ENCODE measurements at regions not wholly inside any gene's neighbourhood (a gene's known extent, or its start where the extent isn't known, plus 50 kb on each side); places are given as distances from the start of the nearest gene placed in this dataset.

DNA sequence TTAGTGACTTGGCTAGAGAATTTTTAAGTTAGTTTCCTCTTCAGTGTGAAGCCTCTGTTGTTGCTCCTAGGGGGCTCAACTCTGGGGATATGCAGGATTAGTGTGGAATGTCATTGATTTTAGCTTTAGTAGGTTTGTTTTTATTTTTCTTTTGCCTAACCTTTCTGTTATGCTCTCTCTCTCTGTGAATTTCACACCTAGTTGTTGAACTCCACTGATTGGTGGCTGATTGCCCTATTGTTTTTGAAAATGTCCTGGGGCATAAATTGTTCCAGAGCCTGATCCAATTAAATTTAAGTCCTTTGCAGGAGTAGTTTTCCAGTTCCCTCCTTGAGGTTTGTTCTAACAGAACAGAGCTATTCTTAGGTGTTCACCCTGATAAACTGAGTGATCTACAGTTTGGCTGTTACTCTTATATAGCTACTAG lies 393.3 kb upstream of the CTSO start:
- no peak overlapping the region for H3K27ac ChIP-seq
- no peak for DNase-seq (ENCODE audit: low spot score in 2 of 2)
- no peaks in the 10 kb centered on the region for H3K36me3 ChIP-seq
- H3K4me1 ChIP-seq, result peaks cover 8% of the 10 kb centered on the region
- H3K4me3 ChIP-seq, result no peak overlapping the region
- no peaks in the 10 kb centered on the region for H3K9me3 ChIP-seq
- TF ChIP-seq POLR2A (IDR thresholded peaks at IDR 0.05) (no peak), POLR2AphosphoS5 (IDR thresholded peaks at IDR 0.05) (no peak), EP300 (IDR thresholded peaks at IDR 0.05) (no peak)
- TF ChIP-seq, protein P1, sequence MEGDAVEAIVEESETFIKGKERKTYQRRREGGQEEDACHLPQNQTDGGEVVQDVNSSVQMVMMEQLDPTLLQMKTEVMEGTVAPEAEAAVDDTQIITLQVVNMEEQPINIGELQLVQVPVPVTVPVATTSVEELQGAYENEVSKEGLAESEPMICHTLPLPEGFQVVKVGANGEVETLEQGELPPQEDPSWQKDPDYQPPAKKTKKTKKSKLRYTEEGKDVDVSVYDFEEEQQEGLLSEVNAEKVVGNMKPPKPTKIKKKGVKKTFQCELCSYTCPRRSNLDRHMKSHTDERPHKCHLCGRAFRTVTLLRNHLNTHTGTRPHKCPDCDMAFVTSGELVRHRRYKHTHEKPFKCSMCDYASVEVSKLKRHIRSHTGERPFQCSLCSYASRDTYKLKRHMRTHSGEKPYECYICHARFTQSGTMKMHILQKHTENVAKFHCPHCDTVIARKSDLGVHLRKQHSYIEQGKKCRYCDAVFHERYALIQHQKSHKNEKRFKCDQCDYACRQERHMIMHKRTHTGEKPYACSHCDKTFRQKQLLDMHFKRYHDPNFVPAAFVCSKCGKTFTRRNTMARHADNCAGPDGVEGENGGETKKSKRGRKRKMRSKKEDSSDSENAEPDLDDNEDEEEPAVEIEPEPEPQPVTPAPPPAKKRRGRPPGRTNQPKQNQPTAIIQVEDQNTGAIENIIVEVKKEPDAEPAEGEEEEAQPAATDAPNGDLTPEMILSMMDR (IDR thresholded peaks at IDR 0.05), result no peak
- no peaks in the 10 kb centered on the region for H3K27me3 ChIP-seq

DNA sequence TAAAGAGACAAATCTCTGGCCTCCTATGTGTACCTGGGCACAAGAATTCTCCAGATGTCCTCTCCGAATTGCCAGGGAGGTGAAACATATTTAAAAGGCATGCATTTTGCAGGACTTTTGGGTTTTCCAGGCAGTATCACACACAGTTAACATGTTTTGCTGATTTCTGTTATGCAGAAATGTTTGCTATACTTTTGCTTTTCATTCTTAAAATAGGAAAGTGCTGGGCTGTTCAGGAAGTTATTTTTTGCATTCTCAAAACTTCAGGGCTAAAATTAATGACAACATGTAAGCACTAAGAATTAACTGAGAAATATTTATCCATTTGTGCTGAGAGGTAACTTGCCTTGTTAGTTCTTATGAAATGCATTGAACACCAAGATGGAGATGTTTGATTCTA lies 390.7 kb upstream of the CTSO start:
- Histone ChIP-seq H3K4me3 (no peak overlapping the region), H3K27me3 (no peaks in the 10 kb centered on the region), H3K4me1 (peaks cover 8% of the 10 kb centered on the region), H3K27ac (no peak overlapping the region), H3K9me3 (no peaks in the 10 kb centered on the region), H3K36me3 (no peaks in the 10 kb centered on the region)
- DNase-seq (ENCODE audit: low spot score in 2 of 2), result no peak
- 63% methylated on average over 1 of the region's 1 CpG for WGBS
- TF ChIP-seq POLR2A (IDR thresholded peaks at IDR 0.05) (no peak), POLR2AphosphoS5 (IDR thresholded peaks at IDR 0.05) (no peak), EP300 (IDR thresholded peaks at IDR 0.05) (no peak)
- TF ChIP-seq, protein P1 (IDR thresholded peaks at IDR 0.05), result no peak

DNA sequence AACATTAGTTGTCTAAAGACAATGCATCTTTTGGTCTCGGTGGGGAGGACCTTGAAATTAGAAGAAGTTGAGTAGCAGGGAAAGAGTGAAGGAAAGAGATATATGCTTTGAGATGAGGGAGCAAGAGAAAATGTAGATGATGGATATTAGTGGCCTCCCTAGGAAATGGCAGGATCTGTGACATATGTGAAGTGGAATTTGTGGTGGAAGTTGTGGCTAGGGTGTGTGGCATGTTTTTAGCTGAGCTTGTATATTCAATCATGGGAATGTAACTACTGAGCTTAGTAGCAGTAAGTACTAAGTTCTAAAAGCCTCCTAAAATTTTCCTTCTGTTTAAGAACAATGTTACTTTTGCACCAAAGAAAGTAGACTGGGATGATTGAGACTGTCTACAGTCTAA lies 382.8 kb upstream of the CTSO start:
- TF ChIP-seq, protein P1 (IDR thresholded peaks at IDR 0.05), result no peak
- H3K9me3 ChIP-seq, result no peaks in the 10 kb centered on the region
- DNase-seq (ENCODE audit: low spot score in 2 of 2), result no peak
- H3K4me3 ChIP-seq, result no peak overlapping the region
- 85% methylated on average over 1 of the region's 1 CpG for WGBS
- H3K36me3 ChIP-seq, result no peaks in the 10 kb centered on the region
- H3K27ac ChIP-seq, result no peak overlapping the region
- no peaks in the 10 kb centered on the region for H3K27me3 ChIP-seq
- no peaks in the 10 kb centered on the region for H3K4me1 ChIP-seq

DNA sequence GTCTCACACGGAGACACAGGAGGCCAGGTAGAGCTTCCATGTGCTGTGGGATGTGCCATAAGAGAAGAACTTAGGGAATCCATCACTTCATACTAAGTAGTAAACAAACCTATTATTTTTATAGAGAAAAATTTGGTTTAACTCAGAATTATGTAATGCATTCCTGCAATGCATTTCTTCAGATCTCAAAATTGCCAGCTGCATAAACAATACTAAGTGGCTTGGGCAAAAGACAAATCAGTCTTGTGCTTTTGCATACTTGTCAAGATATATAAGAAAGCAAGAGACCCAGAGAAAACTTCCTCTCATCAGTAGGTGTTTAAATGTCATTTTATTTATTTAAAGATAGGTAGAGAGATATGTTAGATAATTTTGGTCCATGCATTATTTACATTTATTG lies 382.1 kb upstream of the CTSO start:
- TF ChIP-seq EP300 (IDR thresholded peaks at IDR 0.05) (no peak), POLR2A (IDR thresholded peaks at IDR 0.05) (no peak), POLR2AphosphoS5 (IDR thresholded peaks at IDR 0.05) (no peak)
- TF ChIP-seq, protein P1 (IDR thresholded peaks at IDR 0.05), result no peak
- H3K36me3 ChIP-seq, result no peaks in the 10 kb centered on the region
- no peaks in the 10 kb centered on the region for H3K9me3 ChIP-seq
- no peak for DNase-seq (ENCODE audit: low spot score in 2 of 2)
- H3K27me3 ChIP-seq, result no peaks in the 10 kb centered on the region
- WGBS, result 100% methylated on average over 1 of the region's 1 CpG
- no peak overlapping the region for H3K4me3 ChIP-seq
- no peaks in the 10 kb centered on the region for H3K4me1 ChIP-seq
- no peak overlapping the region for H3K27ac ChIP-seq

DNA sequence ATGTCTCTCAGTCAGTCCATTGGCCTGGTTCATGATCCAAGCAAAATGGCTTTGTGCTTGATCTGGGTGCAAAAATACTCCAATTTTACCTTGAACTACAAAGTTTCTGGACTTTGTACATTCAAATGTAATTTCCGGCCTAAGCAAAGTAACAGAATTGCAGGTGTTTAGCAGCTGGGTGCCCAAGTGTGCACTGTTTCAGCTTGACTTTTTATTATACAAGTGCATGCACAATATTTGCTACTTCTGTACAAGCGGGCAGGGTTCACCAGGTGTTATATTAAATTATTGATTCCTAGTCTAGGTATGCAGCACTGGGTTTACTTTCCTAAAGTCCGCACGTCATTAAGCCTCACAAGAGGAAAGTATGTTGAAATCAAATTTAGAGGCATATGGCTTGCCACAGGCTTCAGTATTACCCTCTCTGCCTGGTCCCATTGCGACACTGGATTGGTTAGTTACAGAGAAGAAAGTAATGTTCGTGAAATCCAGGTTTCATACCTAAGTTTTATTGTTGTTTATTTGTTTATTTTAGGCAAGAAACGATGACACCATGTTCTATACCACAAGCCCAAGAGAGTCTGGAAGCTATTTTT lies 376.9 kb upstream of the CTSO start:
- Histone ChIP-seq H3K36me3 (no peaks in the 10 kb centered on the region), H3K4me3 (no peak overlapping the region), H3K27me3 (no peaks in the 10 kb centered on the region), H3K9me3 (no peaks in the 10 kb centered on the region), H3K27ac (no peak overlapping the region), H3K4me1 (no peaks in the 10 kb centered on the region)
- no peak for DNase-seq (ENCODE audit: low spot score in 2 of 2)
- 76% methylated on average over 7 of the region's 7 CpGs for WGBS
- TF ChIP-seq POLR2AphosphoS5 (IDR thresholded peaks at IDR 0.05), result no peak
- TF ChIP-seq, protein P1 (IDR thresholded peaks at IDR 0.05), result no peak
- TF ChIP-seq POLR2A (IDR thresholded peaks at IDR 0.05), result no peak
- TF ChIP-seq EP300 (IDR thresholded peaks at IDR 0.05), result no peak

Data from suprapubic skin (tissue), 4 donors.